PC-9 (cell line): ENCODE measurements at regions not wholly inside any gene's neighbourhood (a gene's known extent, or its start where the extent isn't known, plus 50 kb on each side); places are given as distances from the start of the nearest gene placed in this dataset.

Experiments
- CTCF ChIP-seq: fragments of 200-600 bp; sonication (generic); conservative IDR thresholded peaks from 2 replicates; pipeline ENCODE4 v1.6.1; 2017; ENCODE audit warnings: mixed run types, antibody characterized with exemption, mild to moderate bottlenecking, moderate library complexity
- EZH2 ChIP-seq: fragments of 200-600 bp; sonication (generic); IDR thresholded peaks from 2 replicates; pipeline ENCODE4 v1.8.0; 2017; ENCODE audit warnings: antibody characterized with exemption, low read depth

GRCh38 chr1:30598571-30599114, 124.7 kb downstream of the MATN1 start:
- no peak for TF ChIP-seq CTCF
- TF ChIP-seq EZH2, result no peak
